ENCODE measurements at regions not wholly inside any gene's neighbourhood (a gene's known extent, or its start where the extent isn't known, plus 50 kb on each side); places are given as distances from the start of the nearest gene placed in this dataset.

- TF ChIP-seq CTCF (IDR thresholded peaks at IDR 0.05) (no peak), POLR2A (IDR thresholded peaks at IDR 0.05) (no peak)
Measured at GRCh38 chr2:56729212-56729611, 545.4 kb downstream of the CCDC85A start.
